H1 (cell line): ENCODE measurements at regions not wholly inside any gene's neighbourhood (a gene's known extent, or its start where the extent isn't known, plus 50 kb on each side); places are given as distances from the start of the nearest gene placed in this dataset.

Experiments used
- CTCF ChIA-PET: fragments of 300-600 bp; sonication (Branson Sonifier 250); formaldehyde crosslinking; loops from one replicate; lab custom pipeline; 2021; ENCODE audit not compliant: partially characterized antibody; lab: Charles Lee
- POLR2A ChIA-PET: fragments of 300-600 bp; sonication (Branson Sonifier 250); formaldehyde crosslinking; loops from one replicate; lab custom pipeline; 2021; ENCODE audit warnings: inconsistent platforms; ENCODE audit not compliant: partially characterized antibody; lab: Charles Lee
- DNase-seq, 2 experiments: peaks; one replicate each; pipeline versions ENCODE4 v3.0.0 to v3.0.0-alpha.2; 2010 to 2022; ENCODE audit warnings: low spot score in 2 of 2, low read depth in 1 of 2, mixed read lengths in 1 of 2
- FAIRE-seq: peaks from 2 replicates; lab custom pipeline; 2011; peaks lifted over from hg19 to GRCh38; lab: Jason Lieb, UNC
- H2AFZ ChIP-seq: 2 replicates; pipeline ENCODE4 v1.8.1; 2012; ENCODE audit warnings: low read length, inconsistent platforms
- H2AK5ac ChIP-seq: 2 replicates; pipeline ENCODE4 v1.6.1; 2013; ENCODE audit warnings: low read depth, low read length
- H2BK120ac ChIP-seq: replicated peaks from 2 replicates; pipeline ENCODE3; 2013; ENCODE audit warnings: low read depth, low read length, inconsistent platforms
- H2BK12ac ChIP-seq: 2 replicates; pipeline ENCODE4 v1.6.1; 2013; ENCODE audit warnings: low read depth, low read length
- H2BK15ac ChIP-seq: 2 replicates; pipeline ENCODE4 v1.6.1; 2013; ENCODE audit warnings: low read length
- H2BK20ac ChIP-seq: 2 replicates; pipeline ENCODE4 v1.6.1; 2013; ENCODE audit warnings: low read length
- H2BK5ac ChIP-seq: 2 replicates; pipeline ENCODE4 v1.6.1; 2013; ENCODE audit warnings: low read depth, low read length
- H3K14ac ChIP-seq: 2 replicates; pipeline ENCODE4 v1.6.1; 2013; ENCODE audit warnings: inconsistent platforms; ENCODE audit not compliant: insufficient read length
- H3K18ac ChIP-seq: 2 replicates; pipeline ENCODE4 v1.6.1; 2013; ENCODE audit warnings: low read length; ENCODE audit errors: extremely low read depth
- H3K23ac ChIP-seq: 2 replicates; pipeline ENCODE4 v1.6.1; 2013; ENCODE audit warnings: inconsistent platforms; ENCODE audit not compliant: insufficient read length
- H3K23me2 ChIP-seq: 2 replicates; pipeline ENCODE4 v1.6.1; 2013; ENCODE audit warnings: low read depth, low read length
- H3K27ac ChIP-seq: 2 replicates; pipeline ENCODE4 v1.6.1; 2011; ENCODE audit warnings: low read depth, low read length, inconsistent platforms
- H3K27me3 ChIP-seq, 4 experiments: replicated peaks in 1 of 4; 1 replicate in 1 of 4; 2 replicates in 3 of 4; pipeline versions ENCODE4 v1.6.1 to v1.8.1; 2011 to 2013; ENCODE audit warnings: low read length in 3 of 4, mild to moderate bottlenecking in 3 of 4, inconsistent platforms in 2 of 4, mixed read lengths in 2 of 4, moderate library complexity in 1 of 4; ENCODE audit not compliant: control insufficient read depth in 3 of 4, insufficient read depth in 3 of 4; ENCODE audit errors: extremely low read depth in 1 of 4
- H3K36me3 ChIP-seq, 4 experiments: 2 replicates each; pipeline versions ENCODE4 v1.6.1 to v1.8.1; 2011 to 2013; ENCODE audit warnings: mild to moderate bottlenecking in 4 of 4, low read length in 3 of 4, moderate library complexity in 2 of 4, control low read depth in 1 of 4, inconsistent platforms in 1 of 4; ENCODE audit not compliant: insufficient read depth in 4 of 4, control insufficient read depth in 2 of 4
- H3K4ac ChIP-seq: replicated peaks from 2 replicates; pipeline ENCODE3; 2013; ENCODE audit warnings: low read length, low read depth, mixed read lengths, inconsistent platforms; ENCODE audit not compliant: insufficient read length
- H3K4me1 ChIP-seq, 4 experiments: replicated peaks in 1 of 4; 1 replicate in 1 of 4; 2 replicates in 3 of 4; pipeline versions ENCODE4 v1.6.1 to v1.8.1; 2011 to 2013; ENCODE audit warnings: low read length in 3 of 4, inconsistent platforms in 2 of 4, mixed read lengths in 1 of 4; ENCODE audit not compliant: insufficient read depth in 4 of 4, control insufficient read depth in 3 of 4
- H3K4me2 ChIP-seq, 2 experiments: 2 replicates each; pipeline versions ENCODE4 v1.6.1 to v1.8.1; 2011 to 2013; ENCODE audit warnings: low read depth in 2 of 2, low read length in 2 of 2, control low read depth in 1 of 2, inconsistent platforms in 1 of 2, mild to moderate bottlenecking in 1 of 2; ENCODE audit not compliant: insufficient read depth in 1 of 2
- H3K4me3 ChIP-seq, 4 experiments: fragments of 200-600, 300-600 bp in 1 of 4; sonication (generic), shearing (Covaris generic), sonication (Bioruptor Twin) in 1 of 4; 2 replicates each; pipeline versions ENCODE4 v1.5.1 to v1.8.1; 2011 to 2016; ENCODE audit warnings: low read length in 4 of 4, low read depth in 3 of 4, control low read depth in 2 of 4, inconsistent platforms in 2 of 4, mild to moderate bottlenecking in 2 of 4, mixed read lengths in 1 of 4, moderate library complexity in 1 of 4; ENCODE audit not compliant: insufficient read depth in 2 of 4; ENCODE audit errors: extremely low read depth in 1 of 4
- H3K56ac ChIP-seq: replicated peaks from 2 replicates; pipeline ENCODE3; 2013; ENCODE audit warnings: low read depth, mild to moderate bottlenecking, mixed read lengths, low read length, inconsistent platforms; ENCODE audit not compliant: insufficient read length
- H3K79me1 ChIP-seq: 2 replicates; pipeline ENCODE4 v1.6.1; 2013; ENCODE audit warnings: low read depth, low read length, control low read depth
- H3K79me2 ChIP-seq, 2 experiments: 2 replicates each; pipeline versions ENCODE4 v1.6.1 to v1.8.1; 2012 to 2013; ENCODE audit warnings: low read length in 2 of 2, mild to moderate bottlenecking in 2 of 2, inconsistent platforms in 1 of 2; ENCODE audit not compliant: insufficient read depth in 2 of 2, control insufficient read depth in 1 of 2
- H3K9ac ChIP-seq, 4 experiments: replicated peaks in 1 of 4; 1 replicate in 1 of 4; 2 replicates in 3 of 4; pipeline versions ENCODE4 v1.6.1 to v1.8.1; 2011 to 2013; ENCODE audit warnings: low read depth in 3 of 4, low read length in 3 of 4, control low read depth in 2 of 4, mild to moderate bottlenecking in 2 of 4, moderate library complexity in 2 of 4, inconsistent platforms in 1 of 4; ENCODE audit errors: extremely low read depth in 1 of 4
- H3K9me3 ChIP-seq, 2 experiments: 2 replicates each; pipeline versions ENCODE4 v1.6.1 to v1.8.1; 2012 to 2013; ENCODE audit warnings: mild to moderate bottlenecking in 2 of 2, moderate library complexity in 2 of 2, control low read depth in 1 of 2, inconsistent platforms in 1 of 2, low read depth in 1 of 2, low read length in 1 of 2, mixed read lengths in 1 of 2; ENCODE audit not compliant: insufficient read depth in 2 of 2
- H4K20me1 ChIP-seq, 2 experiments: replicated peaks in 1 of 2; 2 replicates each; pipeline versions ENCODE3 to v1.8.1; 2011 to 2013; ENCODE audit warnings: inconsistent platforms in 2 of 2, low read length in 2 of 2, mild to moderate bottlenecking in 1 of 2; ENCODE audit not compliant: insufficient read depth in 2 of 2, control insufficient read depth in 1 of 2
- H4K5ac ChIP-seq: 2 replicates; pipeline ENCODE4 v1.6.1; 2013; ENCODE audit warnings: low read length, low read depth, mixed read lengths, inconsistent platforms; ENCODE audit not compliant: insufficient read length
- H4K8ac ChIP-seq: 2 replicates; pipeline ENCODE4 v1.8.0; 2013; ENCODE audit warnings: mild to moderate bottlenecking, moderate library complexity, low read length, inconsistent platforms; ENCODE audit not compliant: insufficient read depth; ENCODE audit errors: extremely low read depth
- H4K91ac ChIP-seq: replicated peaks from 2 replicates; pipeline ENCODE3; 2013; ENCODE audit warnings: low read length, mixed read lengths, inconsistent platforms; ENCODE audit not compliant: insufficient read length
- CEBPB ChIP-seq: IDR thresholded peaks from 2 replicates; pipeline ENCODE4 v1.6.1; 2012; ENCODE audit warnings: low read depth, low read length
- PHF8 ChIP-seq: fragments of 200-600 bp; sonication (generic); conservative IDR thresholded peaks from 2 replicates; pipeline ENCODE4 v1.7.1; 2012; ENCODE audit warnings: low read depth, mild to moderate bottlenecking, inconsistent platforms, low read length, moderate library complexity
- WGBS, 2 experiments: shearing (Covaris generic) in 1 of 2; methylation state at CpG; one replicate each; pipeline versions ENCODE4 v1.1.6 to v1.1.7; 2013 to 2015; ENCODE audit warnings: low lambda C conversion rate in 2 of 2, mixed read lengths in 2 of 2, inconsistent platforms in 1 of 2, low coverage in 1 of 2, missing lambda C conversion rate in 1 of 2; ENCODE audit not compliant: insufficient replicate concordance in 2 of 2, insufficient coverage in 1 of 2, insufficient read length in 1 of 2; ENCODE audit errors: extremely low coverage in 1 of 2, missing lambda C conversion rate in 1 of 2; 5-methylcytosine and 5-hydroxymethylcytosine counted together

- H3K9me3 ChIP-seq = no peaks in the 10 kb centered on the region
- no peak overlapping the region for H3K23ac ChIP-seq
- no peak overlapping the region for H3K56ac ChIP-seq
- H2BK5ac ChIP-seq = no peak overlapping the region
- no peak overlapping the region for H2BK20ac ChIP-seq
- POLR2A ChIA-PET = no interaction called here
- no peak overlapping the region for H3K14ac ChIP-seq
- H3K4me1 ChIP-seq = no peaks in the 10 kb centered on the region; a peak in 2 of 7 replicates
- no peak overlapping the region for H2BK120ac ChIP-seq
- WGBS, 2 experiments = 93% methylated on average over 3 of the region's 3 CpGs; no CpG with 5 or more reads in 1 of the 2 experiments
- H3K27ac ChIP-seq = no peak overlapping the region
- no peaks in the 10 kb centered on the region for H3K27me3 ChIP-seq
- H3K79me1 ChIP-seq = no peaks in the 10 kb centered on the region
- FAIRE-seq = no peak
- no peak overlapping the region for H2AK5ac ChIP-seq
- H2BK12ac ChIP-seq = no peak overlapping the region
- no peak overlapping the region for H3K4ac ChIP-seq
- H3K9ac ChIP-seq = no peak overlapping the region
- no peak overlapping the region for H3K4me2 ChIP-seq
- H3K36me3 ChIP-seq = no peaks in the 10 kb centered on the region
- H4K91ac ChIP-seq = no peak overlapping the region
- H3K18ac ChIP-seq = no peak overlapping the region
- H3K4me3 ChIP-seq = no peak overlapping the region
- no peak for DNase-seq
- TF ChIP-seq PHF8 = no peak
- TF ChIP-seq CEBPB = no peak
- no peak overlapping the region for H4K5ac ChIP-seq
- H3K23me2 ChIP-seq = no peaks in the 10 kb centered on the region
- H2BK15ac ChIP-seq = no peak overlapping the region
- no peaks in the 10 kb centered on the region for H4K20me1 ChIP-seq
- CTCF ChIA-PET = no interaction called here
- no peak overlapping the region for H2AFZ ChIP-seq
- H4K8ac ChIP-seq = no peak overlapping the region
- no peaks in the 10 kb centered on the region for H3K79me2 ChIP-seq
Measured at GRCh38 chr21:15308333-15308732, 243.5 kb upstream of the NRIP1 start.
